ENCODE measurements at regions not wholly inside any gene's neighbourhood (a gene's known extent, or its start where the extent isn't known, plus 50 kb on each side); places are given as distances from the start of the nearest gene placed in this dataset.
A peak's percentile ranks its signal among the peaks of the same experiment; 100 is the strongest.

- DNase-seq = no peak
These were observed 1094.3 kb downstream of the EFNB2 start for GRCh38 chr13:105441051-105441750.

- no peak for DNase-seq
These were observed 1098.5 kb downstream of the EFNB2 start for GRCh38 chr13:105436943-105437342.

- no peak for DNase-seq
These were observed 1103.0 kb downstream of the EFNB2 start for GRCh38 chr13:105432438-105432837.

GRCh38 chr13:105428811-105429210 lies 1106.7 kb downstream of the EFNB2 start:
- DNase-seq = no peak

GRCh38 chr13:105426441-105426840 lies 1109.0 kb downstream of the EFNB2 start:
- no peak for DNase-seq

GRCh38 chr13:105414639-105415038 lies 1120.8 kb downstream of the EFNB2 start:
- DNase-seq = no peak

GRCh38 chr13:105412171-105412570 lies 1123.3 kb downstream of the EFNB2 start:
- no peak for DNase-seq

- peak in 10 of 14 donors; percentile 2 to 53 (median 20) for DNase-seq
These were observed 1124.9 kb downstream of the EFNB2 start for GRCh38 chr13:105410602-105411001.

GRCh38 chr13:105406551-105406950 lies 1128.9 kb downstream of the EFNB2 start:
- DNase-seq = no peak

- DNase-seq = no peak
These were observed 1132.4 kb downstream of the EFNB2 start for GRCh38 chr13:105403086-105403485.

- DNase-seq = no peak
These were observed 1140.4 kb downstream of the EFNB2 start for GRCh38 chr13:105395041-105395440.

GRCh38 chr13:105389373-105389772 lies 1146.1 kb downstream of the EFNB2 start:
- DNase-seq = no peak

- DNase-seq = no peak
These were observed 1158.0 kb downstream of the EFNB2 start for GRCh38 chr13:105377452-105377851.

- no peak for DNase-seq
These were observed 1165.3 kb downstream of the EFNB2 start for GRCh38 chr13:105370011-105370650.

- no peak for DNase-seq
These were observed 1166.7 kb downstream of the EFNB2 start for GRCh38 chr13:105368781-105369180.

GRCh38 chr13:105365831-105366230 lies 1169.6 kb downstream of the EFNB2 start:
- no peak for DNase-seq

GRCh38 chr13:105365021-105365550 lies 1170.4 kb downstream of the EFNB2 start:
- no peak for DNase-seq

- DNase-seq = no peak
These were observed 1171.3 kb downstream of the EFNB2 start for GRCh38 chr13:105364191-105364590.

- DNase-seq = no peak
These were observed 1171.9 kb downstream of the EFNB2 start for GRCh38 chr13:105363261-105364190.

- no peak for DNase-seq
These were observed 1181.8 kb downstream of the EFNB2 start for GRCh38 chr13:105353654-105354053.

GRCh38 chr13:105349082-105349723 lies 1186.3 kb downstream of the EFNB2 start:
- DNase-seq = no peak

GRCh38 chr13:105346141-105346775 lies 1189.2 kb downstream of the EFNB2 start:
- DNase-seq = no peak
